Gastroesophageal sphincter (tissue), 4 donors: ENCODE measurements at regions not wholly inside any gene's neighbourhood (a gene's known extent, or its start where the extent isn't known, plus 50 kb on each side); places are given as distances from the start of the nearest gene placed in this dataset.

Source experiments
- ATAC-seq: fragments of 150-250 bp; one replicate; pipeline ENCODE4 v1.9.1; 2016; ENCODE audit warnings: mild to moderate bottlenecking, moderate library complexity
- H3K27ac ChIP-seq, 4 donors: fragments of 200-600 bp; sonication (generic) in 3 of 4; 1 replicate in 3 of 4; 2 replicates in 1 of 4; pipeline ENCODE4 v1.5.1; 2016 to 2019
- H3K27me3 ChIP-seq: fragments of 200-600 bp; sonication (generic); one replicate; pipeline ENCODE4 v1.5.1; 2019
- H3K36me3 ChIP-seq, 2 donors: fragments of 200-600 bp; sonication (generic); one replicate each; pipeline ENCODE4 v1.5.1; 2019; ENCODE audit warnings: control low read depth in 1 of 2
- H3K4me1 ChIP-seq, 3 donors: fragments of 200-600 bp; sonication (generic); 1 replicate in 2 of 3; 2 replicates in 1 of 3; pipeline ENCODE4 v1.5.1; 2016 to 2019; ENCODE audit warnings: control low read depth in 2 of 3
- H3K4me3 ChIP-seq, 2 donors: fragments of 200-600 bp; sonication (generic); one replicate each; pipeline ENCODE4 v1.5.1; 2019; ENCODE audit warnings: mild to moderate bottlenecking in 1 of 2, moderate library complexity in 1 of 2
- H3K9me3 ChIP-seq, 3 donors: fragments of 200-600 bp; sonication (generic); one replicate each; pipeline ENCODE4 v1.5.1; 2017 to 2019; ENCODE audit warnings: control low read depth in 2 of 3
- CTCF ChIP-seq, 4 experiments: fragments of 200-600 bp in 2 of 4; fragments of 450-650 bp in 2 of 4; sonication (generic) in 1 of 4; IDR thresholded peaks; one replicate each; pipeline ENCODE4 v1.5.1; 2017 to 2019; ENCODE audit warnings: antibody characterized with exemption in 4 of 4, mild to moderate bottlenecking in 2 of 4, moderate library complexity in 2 of 4
- EP300 ChIP-seq: sonication (generic); formaldehyde crosslinking; IDR thresholded peaks from one replicate; pipeline ENCODE4 v1.6.1; 2017; ENCODE audit warnings: antibody characterized with exemption, mild to moderate bottlenecking
- POLR2A ChIP-seq, 2 donors: fragments of 450-650 bp; IDR thresholded peaks; one replicate each; pipeline ENCODE4 v1.6.1; 2017; ENCODE audit warnings: antibody characterized with exemption in 2 of 2, mild to moderate bottlenecking in 2 of 2, moderate library complexity in 1 of 2
- POLR2AphosphoS5 ChIP-seq: sonication (generic); formaldehyde crosslinking; IDR thresholded peaks from one replicate; pipeline ENCODE4 v1.6.1; 2017; ENCODE audit warnings: antibody characterized with exemption
- WGBS, 2 donors: methylation state at CpG; one replicate each; pipeline ENCODE4 v1.1.5; 2018; ENCODE audit warnings: low coverage in 1 of 2; 5-methylcytosine and 5-hydroxymethylcytosine counted together

DNA sequence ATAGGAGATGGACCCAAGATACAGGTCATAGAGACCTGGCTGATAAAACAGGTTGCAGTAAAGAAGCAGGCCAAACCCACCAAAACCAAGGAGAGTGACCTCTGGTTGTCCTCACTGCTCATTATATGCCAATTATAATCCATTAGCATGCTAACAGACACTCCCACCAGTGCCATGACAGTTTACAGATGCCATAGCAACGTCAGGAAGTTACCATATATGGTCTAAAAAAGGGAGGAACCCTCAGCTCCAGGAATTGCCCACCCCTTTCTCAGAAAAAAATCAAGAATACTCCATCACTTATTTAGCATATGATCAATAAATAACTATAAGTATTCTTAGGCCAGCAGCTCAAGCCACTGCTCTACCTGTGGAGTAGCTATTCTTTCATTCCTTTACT, 574.7 kb upstream of the ID2 start:
- 67% methylated on average over 1 of the region's 1 CpG for WGBS, 2 donors
- no peaks in the 10 kb centered on the region for H3K36me3 ChIP-seq
- no peak for TF ChIP-seq EP300
- TF ChIP-seq CTCF (IDR thresholded peaks at IDR 0.05) = no peak
- H3K9me3 ChIP-seq = no peaks in the 10 kb centered on the region
- H3K4me1 ChIP-seq = peaks cover 0 to 17% (median 0%) of the 10 kb centered on the region in 3 donors
- no peak overlapping the region for H3K4me3 ChIP-seq
- no peak for ATAC-seq
- H3K27ac ChIP-seq = no peak overlapping the region
- H3K27me3 ChIP-seq = no peaks in the 10 kb centered on the region

DNA sequence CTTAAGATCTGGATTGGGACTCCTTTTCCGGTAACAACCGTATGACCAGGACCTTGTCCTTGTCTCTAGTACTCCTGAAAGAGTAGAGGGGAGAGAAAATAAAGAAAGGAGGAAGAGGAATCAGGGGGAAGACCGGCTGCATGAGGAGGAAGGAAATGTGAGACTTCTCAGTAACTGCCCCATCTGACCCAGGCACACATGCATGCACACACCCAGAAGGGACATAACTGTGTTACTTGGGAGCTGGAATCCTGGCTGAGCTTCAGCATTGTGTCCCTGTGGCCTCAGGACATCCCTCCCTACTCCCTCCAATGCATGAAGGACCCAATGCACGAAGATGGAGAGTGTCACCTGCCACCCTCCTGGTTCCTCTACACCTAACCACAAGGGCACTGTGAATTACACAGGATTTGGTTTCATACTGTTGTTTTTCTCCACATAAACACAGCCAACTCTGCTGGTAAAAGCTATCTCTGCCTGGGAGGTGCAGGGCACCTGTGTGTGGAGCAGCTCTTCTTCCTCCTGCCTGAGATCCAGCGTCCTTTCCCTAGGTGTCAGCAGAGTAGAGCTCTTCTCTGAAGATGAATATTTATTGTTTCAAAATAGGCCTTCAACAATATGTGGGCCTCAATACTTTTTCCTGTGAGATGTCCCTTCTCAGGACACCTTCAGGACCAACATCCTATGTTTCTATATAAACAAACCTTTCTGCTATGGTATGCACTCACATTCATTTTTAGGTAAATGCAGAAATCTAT, 574.1 kb upstream of the ID2 start:
- H3K4me3 ChIP-seq = no peak overlapping the region
- peaks cover 0 to 17% (median 0%) of the 10 kb centered on the region in 3 donors for H3K4me1 ChIP-seq
- no peak for ATAC-seq
- no peaks in the 10 kb centered on the region for H3K27me3 ChIP-seq
- no peak overlapping the region for H3K27ac ChIP-seq
- WGBS, 2 donors = 91 to 95% methylated on average over 2 to 5 of the region's 5 CpGs
- TF ChIP-seq POLR2AphosphoS5 (no peak), POLR2A (IDR thresholded peaks at IDR 0.05) (no peak), EP300 (no peak), CTCF (IDR thresholded peaks at IDR 0.05) (no peak)
- no peaks in the 10 kb centered on the region for H3K9me3 ChIP-seq
- no peaks in the 10 kb centered on the region for H3K36me3 ChIP-seq

DNA sequence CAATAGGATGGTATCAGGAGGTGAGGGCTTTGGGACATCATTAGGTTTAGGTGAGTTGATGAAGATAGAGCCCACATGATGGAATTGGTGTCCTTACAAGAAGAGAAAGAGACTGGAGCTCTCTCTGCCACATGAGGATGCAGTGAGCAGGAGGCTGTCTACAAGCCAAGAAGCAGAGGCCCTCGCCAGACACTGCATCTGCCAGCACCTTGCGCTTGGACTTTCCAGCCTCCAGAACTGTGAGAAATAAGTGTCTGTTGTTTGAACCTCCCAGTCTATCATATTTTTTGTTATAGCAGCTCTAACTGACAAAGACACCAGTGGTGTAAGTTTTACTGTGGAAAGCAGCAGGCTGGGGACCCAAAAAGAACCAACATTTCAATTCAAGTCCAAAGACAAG, 571.1 kb upstream of the ID2 start:
- H3K27me3 ChIP-seq = no peaks in the 10 kb centered on the region
- H3K4me3 ChIP-seq = no peak overlapping the region
- no peak for ATAC-seq
- H3K27ac ChIP-seq = no peak overlapping the region
- no peaks in the 10 kb centered on the region for H3K4me1 ChIP-seq
- H3K9me3 ChIP-seq = no peaks in the 10 kb centered on the region
- WGBS, 2 donors = no CpG with 5 or more reads among the region's 2 CpGs
- TF ChIP-seq EP300 (no peak), POLR2AphosphoS5 (no peak), POLR2A (IDR thresholded peaks at IDR 0.05) (no peak), CTCF (IDR thresholded peaks at IDR 0.05) (no peak)
- H3K36me3 ChIP-seq = no peaks in the 10 kb centered on the region

GRCh38 chr2:8111193-8111592, 570.7 kb upstream of the ID2 start:
- H3K9me3 ChIP-seq = no peaks in the 10 kb centered on the region
- H3K4me3 ChIP-seq = no peak overlapping the region
- no peak for ATAC-seq
- no peak overlapping the region for H3K27ac ChIP-seq
- H3K36me3 ChIP-seq = no peaks in the 10 kb centered on the region
- TF ChIP-seq POLR2A (IDR thresholded peaks at IDR 0.05) (no peak), CTCF (IDR thresholded peaks at IDR 0.05) (no peak), EP300 (no peak), POLR2AphosphoS5 (no peak)
- no peaks in the 10 kb centered on the region for H3K4me1 ChIP-seq
- WGBS, 2 donors = 90 to 100% methylated on average over 1 of the region's 1 CpG
- H3K27me3 ChIP-seq = no peaks in the 10 kb centered on the region

- Histone ChIP-seq H3K27ac (no peak overlapping the region), H3K4me3 (no peak overlapping the region), H3K9me3 (no peaks in the 10 kb centered on the region), H3K4me1 (peaks cover 0 to 16% (median 0%) of the 10 kb centered on the region in 3 donors), H3K27me3 (no peaks in the 10 kb centered on the region), H3K36me3 (no peaks in the 10 kb centered on the region)
- TF ChIP-seq CTCF (IDR thresholded peaks at IDR 0.05) (no peak), EP300 (no peak)
- ATAC-seq = no peak
- WGBS, 2 donors = 65 to 97% methylated on average over 3 to 4 of the region's 4 CpGs
These were observed 566.4 kb upstream of the ID2 start for GRCh38 chr2:8115456-8115855.
